A549 (cell line): ENCODE measurements at regions not wholly inside any gene's neighbourhood (a gene's known extent, or its start where the extent isn't known, plus 50 kb on each side); places are given as distances from the start of the nearest gene placed in this dataset.
"Not testable (repeated sequence)": the region's sequence is repeated elsewhere in the genome, so short reads cannot be mapped to it uniquely, and the experiment has no call there.

Experiments
- ATAC-seq, 2 experiments: fragments of 200-7000 bp in 1 of 2; fragments of >200 bp in 1 of 2; cut with Nextera tagmentation in 1 of 2; cut with Tn5 transposase in 1 of 2; 3 replicates each; pipeline versions ENCODE4 v1.8.0 to v1.9.1; 2018 to 2020; ENCODE audit warnings: mild to moderate bottlenecking in 1 of 2, moderate library complexity in 1 of 2
- CTCF ChIA-PET: fragments of 300-600 bp; sonication (Branson Sonifier 250); formaldehyde crosslinking; extraction: SDS; loops from one replicate; lab custom pipeline; 2021; ENCODE audit warnings: antibody characterized with exemption, inconsistent platforms; lab: Yijun Ruan, JAX
- POLR2A ChIA-PET: fragments of 350-600 bp; formaldehyde crosslinking; extraction: SDS; loops from one replicate; lab custom pipeline; 2021; ENCODE audit warnings: antibody characterized with exemption, inconsistent platforms; lab: Yijun Ruan, JAX
- DNase-seq, 2 experiments: peaks; one replicate each; pipeline versions ENCODE4 v3.0.0 to v3.0.0-alpha.2; 2011 to 2016; ENCODE audit warnings: low read depth in 1 of 2, low spot score in 1 of 2
- FAIRE-seq: peaks from 2 replicates; lab custom pipeline; 2011; peaks lifted over from hg19 to GRCh38; lab: Jason Lieb, UNC
- H3K27ac ChIP-seq, 2 experiments: fragments of >200 bp; sonication (Bioruptor Twin); formaldehyde crosslinking; 3 replicates each; pipeline ENCODE4 v1.5.1; 2016 to 2017
- H3K4me1 ChIP-seq: fragments of >200 bp; sonication (Bioruptor Twin); formaldehyde crosslinking; 3 replicates; pipeline ENCODE4 v1.6.1; 2016
- H3K4me2 ChIP-seq: fragments of >200 bp; sonication (Bioruptor Twin); formaldehyde crosslinking; 3 replicates; pipeline ENCODE4 v1.6.1; 2016
- H3K4me3 ChIP-seq: fragments of >200 bp; sonication (Bioruptor Twin); formaldehyde crosslinking; 3 replicates; pipeline ENCODE4 v1.5.1; 2016
- H3K9me3 ChIP-seq: fragments of >200 bp; sonication (Bioruptor Twin); formaldehyde crosslinking; 3 replicates; pipeline ENCODE4 v1.6.1; 2016
- WGBS: methylation state at CpG from one replicate; pipeline ENCODE4 v1.1.6; 2017; ENCODE audit errors: missing lambda C conversion rate; 5-methylcytosine and 5-hydroxymethylcytosine counted together

- H3K4me1 ChIP-seq, DNase-seq, H3K27ac ChIP-seq, H3K4me3 ChIP-seq, CTCF ChIA-PET, H3K9me3 ChIP-seq, POLR2A ChIA-PET, H3K4me2 ChIP-seq, ATAC-seq: not testable (repeated sequence)
- WGBS: 9% methylated on average over 6 of the region's 6 CpGs
- FAIRE-seq: peak; percentile 36
These were observed 154.4 kb upstream of the TSPY2 start for GRCh38 chrY:6091599-6091998.

DNA sequence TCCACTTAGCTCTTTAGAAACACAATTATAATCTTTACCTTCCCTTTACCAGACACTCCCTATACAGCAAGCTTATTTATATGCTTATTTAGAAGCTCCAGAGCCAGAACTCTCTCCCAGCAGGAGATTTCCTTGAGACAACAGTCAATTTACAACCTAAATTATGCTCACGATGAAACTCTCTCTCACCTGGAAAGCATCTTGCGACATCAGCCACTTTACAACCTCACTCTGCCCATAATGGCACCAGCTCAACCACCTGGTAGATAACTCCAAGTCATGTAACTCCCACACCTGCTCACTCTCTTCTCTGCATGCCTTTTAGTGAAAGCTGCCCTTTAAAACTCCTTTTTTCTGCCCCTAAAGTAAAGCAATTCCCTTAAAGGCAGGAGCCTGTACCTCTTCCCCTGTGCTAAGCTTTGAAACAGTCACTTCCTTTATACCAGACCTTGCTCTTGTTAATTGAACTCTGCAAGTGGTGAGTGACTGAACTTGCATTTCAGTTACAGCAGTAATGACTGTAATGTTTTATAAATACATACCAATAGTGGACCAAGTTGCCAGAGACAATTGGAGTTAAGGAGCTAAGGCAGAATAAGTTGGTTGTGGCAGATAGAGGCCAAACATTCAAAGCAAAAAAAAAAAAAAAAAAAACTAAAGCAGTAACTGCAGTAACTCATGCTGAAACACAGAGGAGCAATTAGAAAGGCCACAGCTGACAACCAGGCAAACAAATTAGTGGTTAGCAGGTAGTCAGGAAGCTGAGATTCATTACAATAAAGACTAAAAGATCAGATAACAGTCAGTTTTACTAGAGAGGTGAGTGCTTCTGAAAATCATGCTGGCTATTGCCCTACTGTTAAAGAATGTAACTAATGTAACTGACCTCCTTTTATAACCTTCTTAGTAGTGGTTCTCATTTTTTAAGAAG, 115.1 kb upstream of the TSPY2 start:
- ATAC-seq, H3K4me1 ChIP-seq, CTCF ChIA-PET, POLR2A ChIA-PET, H3K27ac ChIP-seq, H3K4me2 ChIP-seq, H3K4me3 ChIP-seq, H3K9me3 ChIP-seq, DNase-seq: not testable (repeated sequence)
- peak; percentile 82 for FAIRE-seq
- WGBS: 4% methylated on average over 2 of the region's 2 CpGs

GRCh38 chrY:6136149-6136548, 109.9 kb upstream of the TSPY2 start:
- H3K4me3 ChIP-seq, FAIRE-seq, POLR2A ChIA-PET, CTCF ChIA-PET, ATAC-seq, DNase-seq, H3K4me1 ChIP-seq, H3K9me3 ChIP-seq, H3K27ac ChIP-seq, H3K4me2 ChIP-seq: not testable (repeated sequence)
- whole genome bisulfite sequencing: 0% methylated on average over 1 of the region's 1 CpG
